WTC11 (cell line): ENCODE measurements at regions not wholly inside any gene's neighbourhood (a gene's known extent, or its start where the extent isn't known, plus 50 kb on each side); places are given as distances from the start of the nearest gene placed in this dataset.

Source experiments
- ATAC-seq: fragments of 200-7000 bp; cut with Tn5 transposase; 2 replicates; pipeline ENCODE4 v1.10.0; 2021; ENCODE audit warnings: mild to moderate bottlenecking, moderate library complexity
- CTCF ChIA-PET: fragments of 300-600 bp; sonication (Branson Sonifier 250); formaldehyde crosslinking; loops from one replicate; lab custom pipeline; 2021; ENCODE audit warnings: antibody characterized with exemption; lab: Charles Lee
- POLR2A ChIA-PET: fragments of 350-600 bp; sonication (Branson Sonifier 250); formaldehyde crosslinking; loops from one replicate; lab custom pipeline; 2021; ENCODE audit warnings: antibody characterized with exemption; lab: Charles Lee
- DNase-seq: peaks from one replicate; pipeline ENCODE4 v3.0.0; 2021; ENCODE audit warnings: low spot score
- H3K27ac Mint-ChIP-seq: 2 replicates; pipeline ENCODE4 v1.8.0; 2021; ENCODE audit warnings: mixed read lengths
- H3K27me3 Mint-ChIP-seq: 2 replicates; pipeline ENCODE4 v1.8.0; 2021; ENCODE audit warnings: low read depth, mild to moderate bottlenecking, moderate library complexity, mixed read lengths
- H3K36me3 Mint-ChIP-seq: 2 replicates; pipeline ENCODE4 v1.8.0; 2021; ENCODE audit warnings: mixed read lengths
- H3K4me1 Mint-ChIP-seq: 2 replicates; pipeline ENCODE4 v1.8.0; 2022; ENCODE audit warnings: mixed read lengths
- H3K4me3 Mint-ChIP-seq: 2 replicates; pipeline ENCODE4 v1.8.0; 2021; ENCODE audit warnings: mild to moderate bottlenecking, moderate library complexity, mixed read lengths
- H3K9me3 Mint-ChIP-seq: 2 replicates; pipeline ENCODE4 v1.8.0; 2021; ENCODE audit warnings: mixed read lengths
- ATF1 ChIP-seq: sonication (generic); formaldehyde crosslinking; IDR thresholded peaks from 2 replicates; pipeline ENCODE4 v1.8.1; 2023; ENCODE audit warnings: mild to moderate bottlenecking, moderate library complexity, missing genetic modification reagents
- ELF4 ChIP-seq: sonication (generic); formaldehyde crosslinking; IDR thresholded peaks from 2 replicates; pipeline ENCODE4 v1.8.1; 2022; ENCODE audit warnings: low read depth, mild to moderate bottlenecking, moderate library complexity, missing genetic modification reagents
- GABPB1 ChIP-seq: sonication (generic); formaldehyde crosslinking; IDR thresholded peaks from 2 replicates; pipeline ENCODE4 v1.8.1; 2023; ENCODE audit warnings: mild to moderate bottlenecking, missing genetic modification reagents
- JAZF1 ChIP-seq: fragments of 250-450 bp; sonication (Bioruptor Pico); IDR thresholded peaks from 2 replicates; pipeline ENCODE4 v1.9.0; 2021; ENCODE audit warnings: moderate library complexity, mild to moderate bottlenecking, inconsistent platforms
- MXD4 ChIP-seq: fragments of 250-450 bp; sonication (Bioruptor Pico); IDR thresholded peaks from 2 replicates; pipeline ENCODE4 v1.8.0; 2021; ENCODE audit warnings: mild to moderate bottlenecking, moderate library complexity, borderline replicate concordance
- NR1H2 ChIP-seq: sonication (generic); formaldehyde crosslinking; IDR thresholded peaks from 2 replicates; pipeline ENCODE4 v1.9.0; 2021; ENCODE audit warnings: mild to moderate bottlenecking, moderate library complexity, missing genetic modification reagents
- RORB ChIP-seq: fragments of 250-450 bp; sonication (Bioruptor Pico); IDR thresholded peaks from 2 replicates; pipeline ENCODE4 v1.9.0; 2021; ENCODE audit warnings: mild to moderate bottlenecking
- SMAD3 ChIP-seq: sonication (generic); formaldehyde crosslinking; IDR thresholded peaks from 2 replicates; pipeline ENCODE4 v1.8.0; 2022; ENCODE audit warnings: missing genetic modification reagents, mild to moderate bottlenecking, borderline replicate concordance
- SP1 ChIP-seq: sonication (generic); formaldehyde crosslinking; conservative IDR thresholded peaks from 2 replicates; pipeline ENCODE4 v1.8.1; 2022; ENCODE audit warnings: missing genetic modification reagents
- TEAD1 ChIP-seq: sonication (generic); formaldehyde crosslinking; IDR thresholded peaks from 2 replicates; pipeline ENCODE4 v1.8.0; 2022; ENCODE audit warnings: mild to moderate bottlenecking, missing genetic modification reagents
- TEAD4 ChIP-seq: sonication (generic); formaldehyde crosslinking; IDR thresholded peaks from 2 replicates; pipeline ENCODE4 v1.8.0; 2022; ENCODE audit warnings: mild to moderate bottlenecking, missing genetic modification reagents
- ZNF263 ChIP-seq: sonication (generic); formaldehyde crosslinking; IDR thresholded peaks from 2 replicates; pipeline ENCODE4 v1.8.1; 2022; ENCODE audit warnings: low read depth, mild to moderate bottlenecking, moderate library complexity, missing genetic modification reagents
- TF ChIP-seq, protein P1 (sequence below): sonication (generic); formaldehyde crosslinking; IDR thresholded peaks from 2 replicates; pipeline ENCODE4 v1.8.1; 2022; ENCODE audit warnings: low read depth, missing genetic modification reagents, borderline replicate concordance
- TF ChIP-seq, protein P2 (sequence below): sonication (generic); formaldehyde crosslinking; IDR thresholded peaks from 2 replicates; pipeline ENCODE4 v1.8.0; 2023; ENCODE audit warnings: missing genetic modification reagents, mild to moderate bottlenecking, borderline replicate concordance
- TF ChIP-seq, protein P3 (sequence below): fragments of 250-450 bp; sonication (Bioruptor Pico); IDR thresholded peaks from 2 replicates; pipeline ENCODE4 v1.9.0; 2021; ENCODE audit warnings: moderate library complexity, mild to moderate bottlenecking, inconsistent platforms, borderline replicate concordance
- TF ChIP-seq, protein P4 (sequence below): fragments of 250-450 bp; sonication (Bioruptor Pico); IDR thresholded peaks from 2 replicates; pipeline ENCODE4 v1.9.0; 2021; ENCODE audit warnings: mild to moderate bottlenecking
- TF ChIP-seq, protein P5 (sequence below): sonication (generic); formaldehyde crosslinking; IDR thresholded peaks from 2 replicates; pipeline ENCODE4 v1.8.1; 2022; ENCODE audit warnings: low read depth, mild to moderate bottlenecking, moderate library complexity, missing genetic modification reagents, borderline replicate concordance
- TF ChIP-seq, protein P6 (sequence below): sonication (generic); formaldehyde crosslinking; IDR thresholded peaks from 2 replicates; pipeline ENCODE4 v1.8.1; 2023; ENCODE audit warnings: mild to moderate bottlenecking, moderate library complexity, missing genetic modification reagents

DNA sequence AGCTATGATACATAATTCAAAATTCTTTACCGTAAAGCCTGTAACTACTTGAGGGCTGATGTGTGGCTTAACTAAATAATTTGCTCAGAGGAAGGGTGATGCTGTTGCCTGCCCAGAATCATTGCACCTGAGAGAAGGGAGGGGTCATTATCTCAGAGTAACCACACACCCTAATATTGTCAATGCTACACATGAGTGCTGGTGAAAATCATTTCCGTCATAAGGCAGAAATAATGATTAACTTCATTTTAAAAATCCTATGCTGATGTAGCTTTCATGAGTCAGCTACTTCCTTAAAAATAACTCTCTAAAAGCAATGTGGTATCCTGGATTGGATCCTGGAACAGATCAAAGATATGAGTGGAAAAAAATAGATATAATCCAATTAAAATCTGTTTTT, 146.4 kb upstream of the FAM83B start:
- POLR2A ChIA-PET: no interaction called here

DNA sequence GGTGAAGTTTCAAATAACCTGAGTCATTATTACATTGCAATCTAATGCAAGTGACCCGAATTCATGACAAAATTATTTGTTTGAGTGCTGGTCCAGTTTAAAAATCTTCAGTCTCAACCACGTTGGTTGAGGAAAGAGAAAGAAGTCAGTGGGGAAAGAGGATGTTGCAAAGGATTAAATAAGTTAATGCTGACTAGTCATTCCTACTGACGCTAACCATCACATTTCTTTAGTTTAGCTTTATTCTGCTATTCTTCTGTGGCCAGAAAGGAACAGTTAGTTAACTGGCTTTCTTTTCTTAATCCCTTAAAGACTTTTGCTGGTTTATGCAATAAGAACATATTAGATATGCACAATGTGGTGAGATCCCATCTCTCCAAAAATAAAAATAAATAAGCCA, 143.8 kb upstream of the FAM83B start:
- DNase-seq (no peak), ATAC-seq (no peak)
- Mint-ChIP-seq H3K4me3 (no peak overlapping the region), H3K27me3 (no peaks in the 10 kb centered on the region), H3K27ac (no peak overlapping the region), H3K9me3 (0 out of 2 replicates have a peak, but pooled peaks cover 3% of the 10 kb centered on the region), H3K4me1 (peaks cover 23% of the 10 kb centered on the region), H3K36me3 (no peaks in the 10 kb centered on the region)
- CTCF ChIA-PET: no interaction called here
- TF ChIP-seq SP1 (CRISPR knock-in tag) (no peak), GABPB1 (CRISPR knock-in tag) (no peak), ATF1 (CRISPR knock-in tag) (no peak)
- TF ChIP-seq, protein P1, sequence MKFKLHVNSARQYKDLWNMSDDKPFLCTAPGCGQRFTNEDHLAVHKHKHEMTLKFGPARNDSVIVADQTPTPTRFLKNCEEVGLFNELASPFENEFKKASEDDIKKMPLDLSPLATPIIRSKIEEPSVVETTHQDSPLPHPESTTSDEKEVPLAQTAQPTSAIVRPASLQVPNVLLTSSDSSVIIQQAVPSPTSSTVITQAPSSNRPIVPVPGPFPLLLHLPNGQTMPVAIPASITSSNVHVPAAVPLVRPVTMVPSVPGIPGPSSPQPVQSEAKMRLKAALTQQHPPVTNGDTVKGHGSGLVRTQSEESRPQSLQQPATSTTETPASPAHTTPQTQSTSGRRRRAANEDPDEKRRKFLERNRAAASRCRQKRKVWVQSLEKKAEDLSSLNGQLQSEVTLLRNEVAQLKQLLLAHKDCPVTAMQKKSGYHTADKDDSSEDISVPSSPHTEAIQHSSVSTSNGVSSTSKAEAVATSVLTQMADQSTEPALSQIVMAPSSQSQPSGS (CRISPR knock-in tag): no peak
- POLR2A ChIA-PET: no interaction called here

More for the DNA sequence above, 146.4 kb upstream of the FAM83B start:
- Mint-ChIP-seq H3K27me3 (peaks cover 8% of the 10 kb centered on the region; the same call in 1 of the 2 replicates), H3K27ac (no peak overlapping the region), H3K4me3 (no peak overlapping the region), H3K4me1 (peaks cover 10% of the 10 kb centered on the region), H3K36me3 (no peaks in the 10 kb centered on the region), H3K9me3 (0 out of 2 replicates have a peak, but pooled peaks cover 3% of the 10 kb centered on the region)
- TF ChIP-seq, protein P2, sequence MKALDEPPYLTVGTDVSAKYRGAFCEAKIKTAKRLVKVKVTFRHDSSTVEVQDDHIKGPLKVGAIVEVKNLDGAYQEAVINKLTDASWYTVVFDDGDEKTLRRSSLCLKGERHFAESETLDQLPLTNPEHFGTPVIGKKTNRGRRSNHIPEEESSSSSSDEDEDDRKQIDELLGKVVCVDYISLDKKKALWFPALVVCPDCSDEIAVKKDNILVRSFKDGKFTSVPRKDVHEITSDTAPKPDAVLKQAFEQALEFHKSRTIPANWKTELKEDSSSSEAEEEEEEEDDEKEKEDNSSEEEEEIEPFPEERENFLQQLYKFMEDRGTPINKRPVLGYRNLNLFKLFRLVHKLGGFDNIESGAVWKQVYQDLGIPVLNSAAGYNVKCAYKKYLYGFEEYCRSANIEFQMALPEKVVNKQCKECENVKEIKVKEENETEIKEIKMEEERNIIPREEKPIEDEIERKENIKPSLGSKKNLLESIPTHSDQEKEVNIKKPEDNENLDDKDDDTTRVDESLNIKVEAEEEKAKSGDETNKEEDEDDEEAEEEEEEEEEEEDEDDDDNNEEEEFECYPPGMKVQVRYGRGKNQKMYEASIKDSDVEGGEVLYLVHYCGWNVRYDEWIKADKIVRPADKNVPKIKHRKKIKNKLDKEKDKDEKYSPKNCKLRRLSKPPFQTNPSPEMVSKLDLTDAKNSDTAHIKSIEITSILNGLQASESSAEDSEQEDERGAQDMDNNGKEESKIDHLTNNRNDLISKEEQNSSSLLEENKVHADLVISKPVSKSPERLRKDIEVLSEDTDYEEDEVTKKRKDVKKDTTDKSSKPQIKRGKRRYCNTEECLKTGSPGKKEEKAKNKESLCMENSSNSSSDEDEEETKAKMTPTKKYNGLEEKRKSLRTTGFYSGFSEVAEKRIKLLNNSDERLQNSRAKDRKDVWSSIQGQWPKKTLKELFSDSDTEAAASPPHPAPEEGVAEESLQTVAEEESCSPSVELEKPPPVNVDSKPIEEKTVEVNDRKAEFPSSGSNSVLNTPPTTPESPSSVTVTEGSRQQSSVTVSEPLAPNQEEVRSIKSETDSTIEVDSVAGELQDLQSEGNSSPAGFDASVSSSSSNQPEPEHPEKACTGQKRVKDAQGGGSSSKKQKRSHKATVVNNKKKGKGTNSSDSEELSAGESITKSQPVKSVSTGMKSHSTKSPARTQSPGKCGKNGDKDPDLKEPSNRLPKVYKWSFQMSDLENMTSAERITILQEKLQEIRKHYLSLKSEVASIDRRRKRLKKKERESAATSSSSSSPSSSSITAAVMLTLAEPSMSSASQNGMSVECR (CRISPR knock-in tag): no peak
- no peak for TF ChIP-seq TEAD1
- DNase-seq: no peak
- CTCF ChIA-PET: no interaction called here
- ATAC-seq: no peak

DNA sequence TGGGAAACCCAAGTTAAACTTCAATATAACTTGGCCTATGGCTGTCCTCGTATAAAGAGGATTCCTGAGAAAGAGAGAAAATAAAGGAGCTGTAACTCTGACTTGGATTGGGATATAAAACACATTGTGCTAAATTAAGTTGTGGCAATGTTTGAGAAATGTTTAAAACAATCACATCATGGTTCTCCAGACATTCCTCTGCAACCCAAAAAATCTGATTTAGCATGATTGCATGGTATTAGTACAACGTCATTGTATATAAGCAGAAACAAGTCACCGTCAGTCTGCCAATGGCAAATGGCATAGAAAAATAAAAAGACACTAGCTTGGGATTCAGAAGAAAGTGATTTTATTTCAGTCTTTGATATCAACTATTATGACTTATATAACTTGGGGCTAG, 140.2 kb upstream of the FAM83B start:
- ATAC-seq (no peak), DNase-seq (no peak)
- Mint-ChIP-seq H3K4me3 (no peak overlapping the region), H3K9me3 (0 out of 2 replicates have a peak, but pooled peaks cover 3% of the 10 kb centered on the region), H3K4me1 (peaks cover 30% of the 10 kb centered on the region), H3K27ac (no peak overlapping the region), H3K27me3 (no peaks in the 10 kb centered on the region), H3K36me3 (no peaks in the 10 kb centered on the region)
- POLR2A ChIA-PET: no interaction called here
- CTCF ChIA-PET: interaction anchor here (4.4 kb wide), 1 partner anchor 12 kb away, joined by 35 read pairs; no protein-coding TSS in a partner anchor
- TF ChIP-seq NR1H2 (no peak), SMAD3 (CRISPR knock-in tag) (no peak), MXD4 (CRISPR knock-in tag) (no peak), JAZF1 (CRISPR knock-in tag) (no peak), RORB (CRISPR knock-in tag) (no peak), ZNF263 (CRISPR knock-in tag) (no peak), TEAD4 (CRISPR knock-in tag) (no peak), ELF4 (no peak)
- TF ChIP-seq, protein P3, sequence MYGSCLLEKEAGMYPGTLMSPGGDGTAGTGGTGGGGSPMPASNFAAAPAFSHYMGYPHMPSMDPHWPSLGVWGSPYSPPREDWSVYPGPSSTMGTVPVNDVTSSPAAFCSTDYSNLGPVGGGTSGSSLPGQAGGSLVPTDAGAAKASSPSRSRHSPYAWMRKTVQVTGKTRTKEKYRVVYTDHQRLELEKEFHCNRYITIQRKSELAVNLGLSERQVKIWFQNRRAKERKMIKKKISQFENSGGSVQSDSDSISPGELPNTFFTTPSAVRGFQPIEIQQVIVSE (CRISPR knock-in tag): no peak
- TF ChIP-seq, protein P4, sequence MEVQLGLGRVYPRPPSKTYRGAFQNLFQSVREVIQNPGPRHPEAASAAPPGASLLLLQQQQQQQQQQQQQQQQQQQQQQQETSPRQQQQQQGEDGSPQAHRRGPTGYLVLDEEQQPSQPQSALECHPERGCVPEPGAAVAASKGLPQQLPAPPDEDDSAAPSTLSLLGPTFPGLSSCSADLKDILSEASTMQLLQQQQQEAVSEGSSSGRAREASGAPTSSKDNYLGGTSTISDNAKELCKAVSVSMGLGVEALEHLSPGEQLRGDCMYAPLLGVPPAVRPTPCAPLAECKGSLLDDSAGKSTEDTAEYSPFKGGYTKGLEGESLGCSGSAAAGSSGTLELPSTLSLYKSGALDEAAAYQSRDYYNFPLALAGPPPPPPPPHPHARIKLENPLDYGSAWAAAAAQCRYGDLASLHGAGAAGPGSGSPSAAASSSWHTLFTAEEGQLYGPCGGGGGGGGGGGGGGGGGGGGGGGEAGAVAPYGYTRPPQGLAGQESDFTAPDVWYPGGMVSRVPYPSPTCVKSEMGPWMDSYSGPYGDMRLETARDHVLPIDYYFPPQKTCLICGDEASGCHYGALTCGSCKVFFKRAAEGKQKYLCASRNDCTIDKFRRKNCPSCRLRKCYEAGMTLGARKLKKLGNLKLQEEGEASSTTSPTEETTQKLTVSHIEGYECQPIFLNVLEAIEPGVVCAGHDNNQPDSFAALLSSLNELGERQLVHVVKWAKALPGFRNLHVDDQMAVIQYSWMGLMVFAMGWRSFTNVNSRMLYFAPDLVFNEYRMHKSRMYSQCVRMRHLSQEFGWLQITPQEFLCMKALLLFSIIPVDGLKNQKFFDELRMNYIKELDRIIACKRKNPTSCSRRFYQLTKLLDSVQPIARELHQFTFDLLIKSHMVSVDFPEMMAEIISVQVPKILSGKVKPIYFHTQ (CRISPR knock-in tag): no peak
- TF ChIP-seq, protein P5, sequence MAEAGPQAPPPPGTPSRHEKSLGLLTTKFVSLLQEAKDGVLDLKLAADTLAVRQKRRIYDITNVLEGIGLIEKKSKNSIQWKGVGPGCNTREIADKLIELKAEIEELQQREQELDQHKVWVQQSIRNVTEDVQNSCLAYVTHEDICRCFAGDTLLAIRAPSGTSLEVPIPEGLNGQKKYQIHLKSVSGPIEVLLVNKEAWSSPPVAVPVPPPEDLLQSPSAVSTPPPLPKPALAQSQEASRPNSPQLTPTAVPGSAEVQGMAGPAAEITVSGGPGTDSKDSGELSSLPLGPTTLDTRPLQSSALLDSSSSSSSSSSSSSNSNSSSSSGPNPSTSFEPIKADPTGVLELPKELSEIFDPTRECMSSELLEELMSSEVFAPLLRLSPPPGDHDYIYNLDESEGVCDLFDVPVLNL (CRISPR knock-in tag): no peak
- TF ChIP-seq, protein P1 (CRISPR knock-in tag): no peak
- TF ChIP-seq, protein P6, sequence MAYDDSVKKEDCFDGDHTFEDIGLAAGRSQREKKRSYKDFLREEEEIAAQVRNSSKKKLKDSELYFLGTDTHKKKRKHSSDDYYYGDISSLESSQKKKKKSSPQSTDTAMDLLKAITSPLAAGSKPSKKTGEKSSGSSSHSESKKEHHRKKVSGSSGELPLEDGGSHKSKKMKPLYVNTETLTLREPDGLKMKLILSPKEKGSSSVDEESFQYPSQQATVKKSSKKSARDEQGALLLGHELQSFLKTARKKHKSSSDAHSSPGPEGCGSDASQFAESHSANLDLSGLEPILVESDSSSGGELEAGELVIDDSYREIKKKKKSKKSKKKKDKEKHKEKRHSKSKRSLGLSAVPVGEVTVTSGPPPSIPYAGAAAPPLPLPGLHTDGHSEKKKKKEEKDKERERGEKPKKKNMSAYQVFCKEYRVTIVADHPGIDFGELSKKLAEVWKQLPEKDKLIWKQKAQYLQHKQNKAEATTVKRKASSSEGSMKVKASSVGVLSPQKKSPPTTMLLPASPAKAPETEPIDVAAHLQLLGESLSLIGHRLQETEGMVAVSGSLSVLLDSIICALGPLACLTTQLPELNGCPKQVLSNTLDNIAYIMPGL (CRISPR knock-in tag): no peak
